DOHH2 (cell line): ENCODE measurements at regions not wholly inside any gene's neighbourhood (a gene's known extent, or its start where the extent isn't known, plus 50 kb on each side); places are given as distances from the start of the nearest gene placed in this dataset.

Experiments used
- CTCF ChIP-seq: fragments of 200-600 bp; sonication (generic); IDR thresholded peaks from one replicate; pipeline ENCODE4 v1.5.1; 2014; ENCODE audit warnings: antibody characterized with exemption, mild to moderate bottlenecking, low read depth, low read length; ENCODE audit not compliant: poor library complexity, severe bottlenecking
- EZH2phosphoT487 ChIP-seq: fragments of 200-600 bp; sonication (generic); IDR thresholded peaks from 2 replicates; pipeline ENCODE4 v1.6.1; 2017; ENCODE audit warnings: borderline replicate concordance, mild to moderate bottlenecking, antibody characterized with exemption, low read length, moderate library complexity, mixed read lengths

GRCh38 chr5:20636686-20637085 is 648.7 kb upstream of the CDH18 start:
- TF ChIP-seq CTCF: no peak
- no peak for TF ChIP-seq EZH2phosphoT487
